ENCODE measurements at regions not wholly inside any gene's neighbourhood (a gene's known extent, or its start where the extent isn't known, plus 50 kb on each side); places are given as distances from the start of the nearest gene placed in this dataset.
"Not testable (repeated sequence)": the region's sequence is repeated elsewhere in the genome, so short reads cannot be mapped to it uniquely, and the experiment has no call there.

DNA sequence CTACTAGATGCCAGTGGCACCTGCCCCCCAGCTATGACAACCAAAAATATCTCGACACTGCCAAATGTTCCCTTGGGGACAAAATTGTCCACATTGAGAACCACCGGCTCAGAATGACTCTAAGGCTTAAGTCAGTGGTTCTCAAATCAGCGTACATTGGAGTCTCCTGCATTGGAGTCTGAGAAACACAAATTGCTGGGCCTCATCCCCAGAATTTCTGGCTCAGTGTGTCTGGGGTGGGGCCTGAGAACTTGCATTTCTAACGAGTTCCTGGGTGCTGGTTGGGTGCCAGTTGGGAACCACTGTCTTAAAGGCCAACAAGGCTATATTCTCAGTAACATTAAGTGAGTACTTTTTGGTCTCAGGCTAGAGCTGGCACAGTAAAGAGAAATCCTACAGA is 77.7 kb upstream of the GADD45A start:
- DNase-seq (ENCODE audit: insufficient read length, low spot score) (no peak), FAIRE-seq (no peak)
- TF ChIP-seq TAF1 (IDR thresholded peaks at IDR 0.05; ENCODE audit: low read depth, low read length) (no peak), SPI1 (IDR thresholded peaks at IDR 0.05; ENCODE audit: low read depth, low read length) (no peak), POLR2A (IDR thresholded peaks at IDR 0.05; ENCODE audit: low read depth, low read length) (no peak), PAX5 (IDR thresholded peaks at IDR 0.05; ENCODE audit: insufficient read depth, low read length, severe bottlenecking) (no peak), POU2F2 (IDR thresholded peaks at IDR 0.05; ENCODE audit: low read depth, low read length) (no peak), POLR2AphosphoS5 (IDR thresholded peaks at IDR 0.05; ENCODE audit: low read depth, low read length) (no peak)

DNA sequence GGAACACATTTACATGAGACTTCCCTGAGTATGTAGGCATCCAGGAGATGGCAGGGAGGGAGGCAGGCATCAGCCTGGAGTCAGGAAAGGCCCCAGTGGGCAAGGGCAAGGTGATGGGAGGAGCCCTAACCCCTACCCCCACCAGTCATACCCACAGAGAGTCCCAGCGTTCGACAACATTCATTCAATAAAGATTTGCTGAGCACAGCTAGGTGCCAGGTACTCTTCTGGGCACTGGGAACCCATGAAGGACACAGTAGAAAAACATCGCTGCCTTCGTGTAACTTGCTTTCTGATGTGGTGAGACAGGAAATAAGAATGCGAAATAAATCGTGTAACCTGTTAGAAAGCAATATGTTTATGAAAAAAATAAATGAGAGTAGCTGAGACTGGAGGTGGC is 77.3 kb upstream of the GADD45A start:
- no peak for FAIRE-seq
- TF ChIP-seq SPI1 (IDR thresholded peaks at IDR 0.05; ENCODE audit: low read depth, low read length) (no peak), POLR2AphosphoS5 (IDR thresholded peaks at IDR 0.05; ENCODE audit: low read depth, low read length) (no peak), TAF1 (IDR thresholded peaks at IDR 0.05; ENCODE audit: low read depth, low read length) (no peak), POLR2A (IDR thresholded peaks at IDR 0.05; ENCODE audit: low read depth, low read length) (no peak), PAX5 (IDR thresholded peaks at IDR 0.05; ENCODE audit: insufficient read depth, low read length, severe bottlenecking) (no peak), POU2F2 (IDR thresholded peaks at IDR 0.05; ENCODE audit: low read depth, low read length) (no peak)
- no peak for DNase-seq (ENCODE audit: insufficient read length, low spot score)

DNA sequence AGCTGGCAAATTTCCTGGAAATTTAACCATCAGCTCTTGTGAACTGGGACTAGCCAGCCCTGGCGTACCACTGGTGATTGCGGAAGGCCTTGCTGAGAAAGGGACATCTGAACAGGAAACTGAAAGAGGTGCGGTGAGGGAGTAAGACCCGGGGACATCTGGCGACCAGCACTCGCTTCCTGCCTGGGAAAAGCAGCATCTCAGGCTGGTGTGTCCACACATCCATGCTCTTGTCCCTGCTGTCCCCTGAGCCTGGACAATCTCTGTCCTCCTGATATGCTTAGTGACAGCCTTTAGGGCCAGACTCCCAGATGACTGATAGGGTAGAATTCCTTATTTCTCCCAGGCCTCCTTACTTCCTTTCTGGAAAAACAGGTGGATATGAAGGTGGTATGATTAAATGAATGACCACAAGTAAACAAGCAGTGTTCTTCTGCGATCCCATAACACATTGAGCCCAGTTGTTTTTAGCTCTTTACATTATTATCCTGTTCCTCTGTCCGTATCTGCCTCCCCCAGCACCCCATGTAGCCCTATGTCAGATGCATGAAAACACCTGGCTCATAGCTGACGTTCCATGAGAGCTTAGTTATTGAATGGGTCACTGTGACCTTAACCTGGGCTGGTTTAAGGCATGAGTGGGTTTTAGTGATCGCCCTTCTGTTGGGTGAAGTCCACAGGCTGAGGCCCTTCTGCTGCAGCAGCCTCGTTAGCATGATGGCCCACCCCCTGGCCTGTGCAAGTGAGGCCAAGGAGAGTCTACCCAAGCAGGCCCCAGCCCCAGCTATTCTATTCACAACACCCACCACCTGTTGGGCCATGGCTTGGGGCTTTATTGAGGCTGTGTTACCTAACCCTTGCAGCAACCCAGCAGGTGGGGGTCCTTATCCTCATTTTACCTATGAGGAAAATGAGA is 76.1 kb upstream of the GADD45A start:
- no peak for TF ChIP-seq SPI1 (IDR thresholded peaks at IDR 0.05; ENCODE audit: low read depth, low read length)
- no peak for TF ChIP-seq POU2F2 (IDR thresholded peaks at IDR 0.05; ENCODE audit: low read depth, low read length)
- no peak for TF ChIP-seq POLR2AphosphoS5 (IDR thresholded peaks at IDR 0.05; ENCODE audit: low read depth, low read length)
- TF ChIP-seq POLR2A (IDR thresholded peaks at IDR 0.05; ENCODE audit: low read depth, low read length) = no peak
- TF ChIP-seq PAX5 (IDR thresholded peaks at IDR 0.05; ENCODE audit: insufficient read depth, low read length, severe bottlenecking) = no peak
- no peak for DNase-seq (ENCODE audit: insufficient read length, low spot score)
- FAIRE-seq = no peak

DNA sequence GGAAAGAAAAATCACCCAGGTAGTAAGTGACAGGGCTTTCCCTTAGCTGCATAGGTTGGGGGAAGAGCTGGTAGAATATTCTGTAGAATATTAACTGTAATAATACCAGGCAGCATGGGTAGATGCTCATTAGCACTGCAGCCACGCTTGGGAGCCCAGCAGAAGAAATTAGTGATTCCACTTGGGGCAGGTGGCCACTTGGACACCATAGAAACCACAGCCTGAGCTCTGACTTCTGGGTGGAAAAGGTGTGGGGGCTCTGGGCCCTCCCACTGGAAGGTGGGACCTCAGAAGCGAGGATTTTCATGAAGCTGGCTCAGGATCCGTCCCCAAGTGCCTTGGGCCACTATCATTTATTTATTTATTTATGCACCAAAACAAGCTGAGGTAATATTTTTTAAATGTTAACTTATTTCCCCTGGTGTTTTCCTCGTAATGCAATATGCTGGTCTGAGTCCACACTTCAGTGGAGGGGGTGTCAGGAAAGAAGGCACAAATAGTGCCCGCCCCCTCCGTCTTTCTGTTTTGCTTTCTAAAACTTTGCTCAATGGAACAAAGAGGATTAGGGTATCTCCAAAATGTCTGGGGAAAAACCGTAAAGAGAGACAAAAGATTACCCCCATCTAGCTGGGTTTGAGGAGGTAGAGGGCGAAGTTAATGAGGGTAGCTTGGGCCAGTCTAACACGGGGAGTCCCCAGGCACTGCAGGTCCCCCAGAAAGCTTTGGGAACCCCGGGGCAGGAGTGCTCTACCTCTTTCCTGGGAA is 75.2 kb upstream of the GADD45A start:
- FAIRE-seq (no peak), DNase-seq (ENCODE audit: insufficient read length, low spot score) (no peak)
- TF ChIP-seq PAX5 (IDR thresholded peaks at IDR 0.05; ENCODE audit: insufficient read depth, low read length, severe bottlenecking) (no peak), POU2F2 (IDR thresholded peaks at IDR 0.05; ENCODE audit: low read depth, low read length) (no peak), TAF1 (IDR thresholded peaks at IDR 0.05; ENCODE audit: low read depth, low read length) (no peak), POLR2AphosphoS5 (IDR thresholded peaks at IDR 0.05; ENCODE audit: low read depth, low read length) (no peak), SPI1 (IDR thresholded peaks at IDR 0.05; ENCODE audit: low read depth, low read length) (no peak), POLR2A (IDR thresholded peaks at IDR 0.05; ENCODE audit: low read depth, low read length) (no peak)

DNA sequence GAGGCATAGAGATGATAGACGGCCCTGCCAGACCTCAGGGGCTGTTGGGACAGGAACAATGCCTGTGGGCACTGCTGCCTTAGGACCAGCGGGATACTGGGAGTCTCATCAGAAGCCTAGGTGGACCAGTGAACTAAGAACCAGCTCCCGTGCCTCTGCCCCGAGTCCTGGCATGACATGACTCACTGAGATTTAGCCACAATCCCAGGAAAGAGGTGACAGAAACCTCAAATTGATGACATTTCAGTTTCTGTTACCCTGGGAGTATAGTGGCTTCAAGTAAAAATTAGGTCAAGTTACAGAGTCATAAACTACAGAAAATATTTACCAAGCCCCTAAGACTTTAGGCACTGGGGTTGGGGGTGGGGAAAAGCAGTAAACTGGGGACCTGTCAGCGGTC is 74.6 kb upstream of the GADD45A start:
- FAIRE-seq (no peak), DNase-seq (ENCODE audit: insufficient read length, low spot score) (no peak)
- TF ChIP-seq POU2F2 (IDR thresholded peaks at IDR 0.05; ENCODE audit: low read depth, low read length) = no peak
- TF ChIP-seq SPI1 (IDR thresholded peaks at IDR 0.05; ENCODE audit: low read depth, low read length) = no peak
- no peak for TF ChIP-seq TAF1 (IDR thresholded peaks at IDR 0.05; ENCODE audit: low read depth, low read length)
- no peak for TF ChIP-seq POLR2A (IDR thresholded peaks at IDR 0.05; ENCODE audit: low read depth, low read length)
- TF ChIP-seq POLR2AphosphoS5 (IDR thresholded peaks at IDR 0.05; ENCODE audit: low read depth, low read length) = no peak
- TF ChIP-seq PAX5 (IDR thresholded peaks at IDR 0.05; ENCODE audit: insufficient read depth, low read length, severe bottlenecking) = no peak

DNA sequence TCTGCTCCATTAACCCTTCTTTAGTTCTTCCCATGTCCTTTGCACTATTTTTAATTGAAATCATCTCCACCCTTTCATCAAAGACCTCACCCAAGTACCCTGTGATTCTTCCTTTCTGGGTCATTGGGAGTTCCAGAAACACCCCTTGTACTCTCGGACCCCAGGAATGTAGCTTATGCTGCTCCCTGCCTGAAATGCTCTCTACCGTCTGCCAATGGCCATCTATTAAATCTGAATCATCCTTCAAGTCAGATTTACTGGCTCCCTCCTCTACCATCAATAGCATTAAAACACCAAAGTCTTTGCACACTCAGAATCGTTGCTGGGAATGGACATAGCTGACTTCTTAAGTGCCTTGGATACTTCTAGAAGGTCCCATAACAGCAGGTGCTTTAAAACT is 73.2 kb upstream of the GADD45A start:
- FAIRE-seq = no peak
- DNase-seq (ENCODE audit: insufficient read length, low spot score) = no peak
- TF ChIP-seq PAX5 (IDR thresholded peaks at IDR 0.05; ENCODE audit: insufficient read depth, low read length, severe bottlenecking) (no peak), POU2F2 (IDR thresholded peaks at IDR 0.05; ENCODE audit: low read depth, low read length) (no peak), SPI1 (IDR thresholded peaks at IDR 0.05; ENCODE audit: low read depth, low read length) (no peak), POLR2AphosphoS5 (IDR thresholded peaks at IDR 0.05; ENCODE audit: low read depth, low read length) (no peak), TAF1 (IDR thresholded peaks at IDR 0.05; ENCODE audit: low read depth, low read length) (no peak), POLR2A (IDR thresholded peaks at IDR 0.05; ENCODE audit: low read depth, low read length) (no peak)

DNA sequence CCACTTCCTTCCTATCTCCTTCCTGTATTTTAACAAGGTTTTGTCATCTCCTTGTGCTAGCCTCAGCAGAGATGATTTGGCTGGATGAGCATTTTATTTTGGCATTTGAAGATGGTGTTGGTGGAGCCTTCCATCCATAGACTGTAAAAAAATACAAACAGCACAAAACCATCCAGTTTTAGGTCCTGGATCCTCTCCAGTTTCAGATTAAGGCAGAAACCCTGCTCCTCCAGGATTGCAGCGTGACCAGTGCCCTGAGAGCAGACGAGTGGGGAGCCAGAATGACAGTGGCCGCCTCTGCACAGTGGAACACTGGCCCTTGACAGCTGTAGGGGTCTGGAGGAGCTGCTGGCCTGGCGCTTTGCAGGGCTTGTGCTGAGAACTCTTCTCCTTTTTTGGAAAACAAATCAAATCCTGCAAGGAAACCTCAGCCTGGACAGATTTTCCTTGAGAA is 72.2 kb upstream of the GADD45A start:
- FAIRE-seq (no peak), DNase-seq (ENCODE audit: insufficient read length, low spot score) (no peak)
- TF ChIP-seq POLR2AphosphoS5 (IDR thresholded peaks at IDR 0.05; ENCODE audit: low read depth, low read length) = no peak
- TF ChIP-seq POU2F2 (IDR thresholded peaks at IDR 0.05; ENCODE audit: low read depth, low read length) = no peak
- no peak for TF ChIP-seq TAF1 (IDR thresholded peaks at IDR 0.05; ENCODE audit: low read depth, low read length)
- no peak for TF ChIP-seq SPI1 (IDR thresholded peaks at IDR 0.05; ENCODE audit: low read depth, low read length)
- TF ChIP-seq POLR2A (IDR thresholded peaks at IDR 0.05; ENCODE audit: low read depth, low read length) = no peak
- no peak for TF ChIP-seq PAX5 (IDR thresholded peaks at IDR 0.05; ENCODE audit: insufficient read depth, low read length, severe bottlenecking)

DNA sequence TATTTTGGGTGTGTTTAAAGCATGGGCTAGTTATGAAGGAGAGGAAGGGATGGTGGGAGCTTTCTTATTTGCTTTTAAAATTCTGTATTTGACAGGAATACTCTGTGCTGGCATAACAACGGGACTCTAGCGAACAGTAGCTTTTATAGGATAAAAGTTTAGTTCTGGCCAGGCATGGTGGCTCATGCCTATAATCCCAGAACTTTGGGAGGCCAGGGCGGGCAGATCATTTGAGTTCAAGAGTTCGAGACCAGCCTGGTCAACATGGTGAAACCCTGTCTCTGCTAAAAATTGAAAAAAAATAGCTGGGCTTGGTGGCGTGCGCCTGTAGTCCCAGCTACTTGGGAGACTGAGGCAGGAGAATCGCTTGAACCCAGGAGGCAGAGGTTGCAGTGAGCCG is 71.5 kb upstream of the GADD45A start:
- DNase-seq (ENCODE audit: insufficient read length, low spot score); FAIRE-seq: not testable (repeated sequence)

DNA sequence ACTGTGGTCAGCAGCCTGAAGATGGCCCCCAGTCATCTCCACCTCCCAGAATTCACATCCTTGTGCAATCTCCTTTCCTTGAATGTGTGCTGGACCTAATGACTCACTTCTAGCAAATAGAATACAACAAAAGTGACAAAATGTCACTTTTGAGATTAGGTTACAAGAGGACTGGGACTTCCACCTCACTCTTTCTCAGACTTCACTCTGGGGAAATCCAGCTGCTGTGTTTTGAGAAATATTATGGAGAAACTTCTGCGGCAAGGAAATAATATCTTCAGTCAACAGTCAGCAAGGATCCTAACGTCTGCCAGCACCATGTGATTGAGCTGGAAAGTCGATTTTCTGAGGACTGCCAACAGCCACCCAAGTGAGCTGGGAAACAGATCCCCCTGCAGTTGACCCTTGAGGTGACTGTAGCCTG is 70.5 kb upstream of the GADD45A start:
- FAIRE-seq (no peak), DNase-seq (ENCODE audit: insufficient read length, low spot score) (no peak)
- no peak for TF ChIP-seq POU2F2 (IDR thresholded peaks at IDR 0.05; ENCODE audit: low read depth, low read length)
- no peak for TF ChIP-seq TAF1 (IDR thresholded peaks at IDR 0.05; ENCODE audit: low read depth, low read length)
- TF ChIP-seq POLR2AphosphoS5 (IDR thresholded peaks at IDR 0.05; ENCODE audit: low read depth, low read length) = no peak
- TF ChIP-seq POLR2A (IDR thresholded peaks at IDR 0.05; ENCODE audit: low read depth, low read length) = no peak
- TF ChIP-seq SPI1 (IDR thresholded peaks at IDR 0.05; ENCODE audit: low read depth, low read length) = no peak
- no peak for TF ChIP-seq PAX5 (IDR thresholded peaks at IDR 0.05; ENCODE audit: insufficient read depth, low read length, severe bottlenecking)

Data from GM12891 (cell line).